Gastroesophageal sphincter (tissue), 4 donors: ENCODE measurements at regions not wholly inside any gene's neighbourhood (a gene's known extent, or its start where the extent isn't known, plus 50 kb on each side); places are given as distances from the start of the nearest gene placed in this dataset.

Experiments
- ATAC-seq: fragments of 150-250 bp; one replicate; pipeline ENCODE4 v1.9.1; 2016; ENCODE audit warnings: mild to moderate bottlenecking, moderate library complexity
- H3K27ac ChIP-seq, 4 donors: fragments of 200-600 bp; sonication (generic) in 3 of 4; 1 replicate in 3 of 4; 2 replicates in 1 of 4; pipeline ENCODE4 v1.5.1; 2016 to 2019
- H3K27me3 ChIP-seq: fragments of 200-600 bp; sonication (generic); one replicate; pipeline ENCODE4 v1.5.1; 2019
- H3K36me3 ChIP-seq, 2 donors: fragments of 200-600 bp; sonication (generic); one replicate each; pipeline ENCODE4 v1.5.1; 2019; ENCODE audit warnings: control low read depth in 1 of 2
- H3K4me1 ChIP-seq, 3 donors: fragments of 200-600 bp; sonication (generic); 1 replicate in 2 of 3; 2 replicates in 1 of 3; pipeline ENCODE4 v1.5.1; 2016 to 2019; ENCODE audit warnings: control low read depth in 2 of 3
- H3K4me3 ChIP-seq, 2 donors: fragments of 200-600 bp; sonication (generic); one replicate each; pipeline ENCODE4 v1.5.1; 2019; ENCODE audit warnings: mild to moderate bottlenecking in 1 of 2, moderate library complexity in 1 of 2
- H3K9me3 ChIP-seq, 3 donors: fragments of 200-600 bp; sonication (generic); one replicate each; pipeline ENCODE4 v1.5.1; 2017 to 2019; ENCODE audit warnings: control low read depth in 2 of 3
- CTCF ChIP-seq, 4 experiments: fragments of 200-600 bp in 2 of 4; fragments of 450-650 bp in 2 of 4; sonication (generic) in 1 of 4; IDR thresholded peaks; one replicate each; pipeline ENCODE4 v1.5.1; 2017 to 2019; ENCODE audit warnings: antibody characterized with exemption in 4 of 4, mild to moderate bottlenecking in 2 of 4, moderate library complexity in 2 of 4
- EP300 ChIP-seq: sonication (generic); formaldehyde crosslinking; IDR thresholded peaks from one replicate; pipeline ENCODE4 v1.6.1; 2017; ENCODE audit warnings: antibody characterized with exemption, mild to moderate bottlenecking
- POLR2A ChIP-seq, 2 donors: fragments of 450-650 bp; IDR thresholded peaks; one replicate each; pipeline ENCODE4 v1.6.1; 2017; ENCODE audit warnings: antibody characterized with exemption in 2 of 2, mild to moderate bottlenecking in 2 of 2, moderate library complexity in 1 of 2
- POLR2AphosphoS5 ChIP-seq: sonication (generic); formaldehyde crosslinking; IDR thresholded peaks from one replicate; pipeline ENCODE4 v1.6.1; 2017; ENCODE audit warnings: antibody characterized with exemption
- WGBS, 2 donors: methylation state at CpG; one replicate each; pipeline ENCODE4 v1.1.5; 2018; ENCODE audit warnings: low coverage in 1 of 2; 5-methylcytosine and 5-hydroxymethylcytosine counted together

- no peaks in the 10 kb centered on the region for H3K9me3 ChIP-seq
- H3K27ac ChIP-seq: no peak overlapping the region
- H3K36me3 ChIP-seq: no peaks in the 10 kb centered on the region
- TF ChIP-seq EP300 (no peak), POLR2A (IDR thresholded peaks at IDR 0.05) (no peak), CTCF (IDR thresholded peaks at IDR 0.05) (no peak), POLR2AphosphoS5 (no peak)
- no peak overlapping the region for H3K4me3 ChIP-seq
- H3K27me3 ChIP-seq: no peaks in the 10 kb centered on the region
- 78 to 89% methylated on average over 3 of the region's 3 CpGs for WGBS, 2 donors
- ATAC-seq: no peak
- no peaks in the 10 kb centered on the region for H3K4me1 ChIP-seq
These were observed 371.8 kb upstream of the RPS23 start for GRCh38 chr5:82649943-82650342.

GRCh38 chr5:82644766-82645165 is 366.6 kb upstream of the RPS23 start:
- H3K27ac ChIP-seq: no peak overlapping the region
- no peak for TF ChIP-seq CTCF (IDR thresholded peaks at IDR 0.05)
- no peak for TF ChIP-seq EP300
- no peak for TF ChIP-seq POLR2AphosphoS5
- no peak for TF ChIP-seq POLR2A (IDR thresholded peaks at IDR 0.05)
- WGBS, 2 donors: 89 to 100% methylated on average over 4 of the region's 4 CpGs
- H3K9me3 ChIP-seq: no peaks in the 10 kb centered on the region
- H3K36me3 ChIP-seq: no peaks in the 10 kb centered on the region
- H3K27me3 ChIP-seq: no peaks in the 10 kb centered on the region
- H3K4me1 ChIP-seq: peaks cover 0 to 13% (median 3%) of the 10 kb centered on the region in 3 donors
- no peak for ATAC-seq
- H3K4me3 ChIP-seq: no peak overlapping the region

GRCh38 chr5:82644229-82644628 is 366.1 kb upstream of the RPS23 start:
- Histone ChIP-seq H3K9me3 (no peaks in the 10 kb centered on the region), H3K27ac (no peak overlapping the region), H3K4me3 (no peak overlapping the region), H3K4me1 (peaks cover 2 to 19% (median 3%) of the 10 kb centered on the region in 3 donors), H3K36me3 (no peaks in the 10 kb centered on the region), H3K27me3 (no peaks in the 10 kb centered on the region)
- ATAC-seq: no peak
- TF ChIP-seq POLR2A (IDR thresholded peaks at IDR 0.05) (no peak), EP300 (no peak), CTCF (IDR thresholded peaks at IDR 0.05) (no peak), POLR2AphosphoS5 (no peak)

- H3K27me3 ChIP-seq: no peaks in the 10 kb centered on the region
- H3K4me1 ChIP-seq: peaks cover 3 to 22% (median 7%) of the 10 kb centered on the region in 3 donors
- ATAC-seq: no peak
- H3K4me3 ChIP-seq: no peak overlapping the region
- no peaks in the 10 kb centered on the region for H3K9me3 ChIP-seq
- 96 to 98% methylated on average over 3 of the region's 3 CpGs for WGBS, 2 donors
- H3K27ac ChIP-seq: no peak overlapping the region
- no peak for TF ChIP-seq POLR2AphosphoS5
- TF ChIP-seq CTCF (IDR thresholded peaks at IDR 0.05): no peak
- no peaks in the 10 kb centered on the region for H3K36me3 ChIP-seq
These were observed 364.2 kb upstream of the RPS23 start for GRCh38 chr5:82642313-82642712.

GRCh38 chr5:82641331-82642003 is 363.3 kb upstream of the RPS23 start:
- Histone ChIP-seq H3K4me1 (peaks cover 3 to 22% (median 7%) of the 10 kb centered on the region in 3 donors), H3K9me3 (no peaks in the 10 kb centered on the region), H3K4me3 (no peak overlapping the region), H3K27ac (no peak overlapping the region), H3K36me3 (no peaks in the 10 kb centered on the region), H3K27me3 (no peaks in the 10 kb centered on the region)
- peak; percentile 92 for ATAC-seq
- no peak for TF ChIP-seq POLR2A (IDR thresholded peaks at IDR 0.05)
- TF ChIP-seq CTCF (IDR thresholded peaks at IDR 0.05): peak; percentile 66 to 84 (median 79)
- peak; percentile 85 for TF ChIP-seq POLR2AphosphoS5
- TF ChIP-seq EP300: no peak
- 8 to 24% methylated on average over 3 to 4 of the region's 4 CpGs for WGBS, 2 donors
